22Rv1 (cell line): ENCODE measurements at regions not wholly inside any gene's neighbourhood (a gene's known extent, or its start where the extent isn't known, plus 50 kb on each side); places are given as distances from the start of the nearest gene placed in this dataset.

Source experiments
- ZFX ChIP-seq: fragments of 450-650 bp; IDR thresholded peaks from 2 replicates; pipeline ENCODE4 v1.6.1; 2017; ENCODE audit warnings: antibody characterized with exemption, borderline replicate concordance
- TF ChIP-seq, protein P1 (sequence below): fragments of 450-650 bp; IDR thresholded peaks from 2 replicates; pipeline ENCODE4 v1.5.1; 2017; ENCODE audit warnings: mild to moderate bottlenecking

DNA sequence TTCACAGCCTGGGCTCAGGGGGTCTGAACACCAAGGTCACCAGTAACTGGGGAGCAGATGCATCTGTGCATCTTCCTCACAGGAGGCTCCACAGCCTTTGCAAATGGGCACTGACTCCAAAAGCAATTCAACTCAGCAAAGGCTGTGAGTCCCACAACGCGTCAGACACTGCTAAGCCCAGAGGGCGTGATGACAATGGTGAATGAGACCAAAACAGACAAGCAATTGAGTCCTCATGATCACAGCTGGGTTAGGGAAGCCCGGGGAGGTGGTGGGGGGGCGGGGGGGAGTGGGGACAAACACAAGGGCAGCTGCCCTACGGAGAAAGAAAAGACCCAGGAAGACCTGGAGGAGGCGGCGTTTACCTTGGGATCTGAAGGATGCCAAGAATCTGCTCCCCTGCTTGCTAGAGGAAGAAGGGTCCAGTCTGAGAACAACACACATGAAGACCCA lies 61.6 kb upstream of the RNF32 start:
- TF ChIP-seq, protein P1, sequence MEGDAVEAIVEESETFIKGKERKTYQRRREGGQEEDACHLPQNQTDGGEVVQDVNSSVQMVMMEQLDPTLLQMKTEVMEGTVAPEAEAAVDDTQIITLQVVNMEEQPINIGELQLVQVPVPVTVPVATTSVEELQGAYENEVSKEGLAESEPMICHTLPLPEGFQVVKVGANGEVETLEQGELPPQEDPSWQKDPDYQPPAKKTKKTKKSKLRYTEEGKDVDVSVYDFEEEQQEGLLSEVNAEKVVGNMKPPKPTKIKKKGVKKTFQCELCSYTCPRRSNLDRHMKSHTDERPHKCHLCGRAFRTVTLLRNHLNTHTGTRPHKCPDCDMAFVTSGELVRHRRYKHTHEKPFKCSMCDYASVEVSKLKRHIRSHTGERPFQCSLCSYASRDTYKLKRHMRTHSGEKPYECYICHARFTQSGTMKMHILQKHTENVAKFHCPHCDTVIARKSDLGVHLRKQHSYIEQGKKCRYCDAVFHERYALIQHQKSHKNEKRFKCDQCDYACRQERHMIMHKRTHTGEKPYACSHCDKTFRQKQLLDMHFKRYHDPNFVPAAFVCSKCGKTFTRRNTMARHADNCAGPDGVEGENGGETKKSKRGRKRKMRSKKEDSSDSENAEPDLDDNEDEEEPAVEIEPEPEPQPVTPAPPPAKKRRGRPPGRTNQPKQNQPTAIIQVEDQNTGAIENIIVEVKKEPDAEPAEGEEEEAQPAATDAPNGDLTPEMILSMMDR, result no peak
- no peak for TF ChIP-seq ZFX
